Spinal cord (tissue), 9 donors: ENCODE measurements at regions not wholly inside any gene's neighbourhood (a gene's known extent, or its start where the extent isn't known, plus 50 kb on each side); places are given as distances from the start of the nearest gene placed in this dataset.
"Not testable (repeated sequence)": the region's sequence is repeated elsewhere in the genome, so short reads cannot be mapped to it uniquely, and the experiment has no call there.

Source experiments
- DNase-seq, 6 donors: peaks; one replicate each; pipeline versions ENCODE4 v3.0.0 to v3.0.0-alpha.2; 2013 to 2015; ENCODE audit warnings: low spot score in 6 of 6, low read depth in 4 of 6
- H3K27ac ChIP-seq: one replicate; pipeline ENCODE4 v1.5.1; 2013; ENCODE audit warnings: low read depth, low read length, control low read depth
- H3K27me3 ChIP-seq: one replicate; pipeline ENCODE4 v1.6.1; 2013; ENCODE audit warnings: low read length; ENCODE audit not compliant: control insufficient read depth, insufficient read depth
- H3K36me3 ChIP-seq: one replicate; pipeline ENCODE4 v1.6.1; 2013; ENCODE audit warnings: low read length; ENCODE audit not compliant: control insufficient read depth, insufficient read depth
- H3K4me1 ChIP-seq: one replicate; pipeline ENCODE4 v1.6.1; 2013; ENCODE audit warnings: low read length; ENCODE audit not compliant: control insufficient read depth, insufficient read depth
- H3K4me3 ChIP-seq: one replicate; pipeline ENCODE4 v1.5.1; 2013; ENCODE audit warnings: low read depth, low read length, control low read depth
- H3K9me3 ChIP-seq: one replicate; pipeline ENCODE4 v1.6.1; 2013; ENCODE audit warnings: low read length; ENCODE audit not compliant: control insufficient read depth, insufficient read depth
- WGBS: methylation state at CpG from one replicate; pipeline ENCODE4 v1.1.5; 2013; ENCODE audit warnings: missing lambda C conversion rate; ENCODE audit not compliant: insufficient coverage; 5-methylcytosine and 5-hydroxymethylcytosine counted together
- donor health status: healthy.

GRCh38 chr22:22697377-22698117 is 53.1 kb downstream of the GGTLC2 start:
- Histone ChIP-seq H3K4me1 (no peaks in the 10 kb centered on the region), H3K36me3 (no peaks in the 10 kb centered on the region), H3K9me3 (no peaks in the 10 kb centered on the region), H3K4me3 (no peak overlapping the region), H3K27me3 (no peaks in the 10 kb centered on the region), H3K27ac (no peak overlapping the region)
- 70% methylated on average over 10 of the region's 12 CpGs for WGBS
- no peak for DNase-seq

GRCh38 chr22:22698263-22698750 is 53.9 kb downstream of the GGTLC2 start:
- Histone ChIP-seq H3K4me1 (no peaks in the 10 kb centered on the region), H3K27me3 (no peaks in the 10 kb centered on the region), H3K4me3 (no peak overlapping the region), H3K27ac (no peak overlapping the region), H3K36me3 (no peaks in the 10 kb centered on the region), H3K9me3 (no peaks in the 10 kb centered on the region)
- WGBS, result 87% methylated on average over 7 of the region's 7 CpGs
- no peak for DNase-seq

- H3K27me3 ChIP-seq, result no peaks in the 10 kb centered on the region
- H3K4me3 ChIP-seq, result no peak overlapping the region
- H3K9me3 ChIP-seq, result no peaks in the 10 kb centered on the region
- no CpG with 5 or more reads among the region's 1 CpG for WGBS
- DNase-seq, result no peak
- H3K4me1 ChIP-seq, result no peaks in the 10 kb centered on the region
- H3K36me3 ChIP-seq, result no peaks in the 10 kb centered on the region
- no peak overlapping the region for H3K27ac ChIP-seq
These were observed 56.2 kb downstream of the GGTLC2 start for GRCh38 chr22:22700631-22701030.

GRCh38 chr22:22701557-22701956 is 57.1 kb downstream of the GGTLC2 start:
- not testable (repeated sequence) for H3K4me3 ChIP-seq, H3K9me3 ChIP-seq, DNase-seq, H3K27ac ChIP-seq, H3K4me1 ChIP-seq, H3K27me3 ChIP-seq, H3K36me3 ChIP-seq

GRCh38 chr22:22702237-22703202 is 58.1 kb downstream of the GGTLC2 start:
- Histone ChIP-seq H3K4me1 (no peaks in the 10 kb centered on the region), H3K27me3 (no peaks in the 10 kb centered on the region), H3K27ac (no peak overlapping the region), H3K36me3 (no peaks in the 10 kb centered on the region), H3K4me3 (no peak overlapping the region), H3K9me3 (no peaks in the 10 kb centered on the region)
- WGBS, result 70% methylated on average over 7 of the region's 9 CpGs
- no peak for DNase-seq

- Histone ChIP-seq H3K9me3 (no peaks in the 10 kb centered on the region), H3K4me3 (no peak overlapping the region), H3K27ac (no peak overlapping the region), H3K4me1 (no peaks in the 10 kb centered on the region), H3K27me3 (no peaks in the 10 kb centered on the region), H3K36me3 (no peaks in the 10 kb centered on the region)
- DNase-seq, result no peak
- 92% methylated on average over 3 of the region's 4 CpGs for WGBS
These were observed 58.8 kb downstream of the GGTLC2 start for GRCh38 chr22:22703203-22703570.

GRCh38 chr22:22703715-22704114 is 59.3 kb downstream of the GGTLC2 start:
- Histone ChIP-seq H3K4me3 (no peak overlapping the region), H3K9me3 (no peaks in the 10 kb centered on the region)

GRCh38 chr22:22704156-22704946 is 59.9 kb downstream of the GGTLC2 start:
- Histone ChIP-seq H3K27ac (no peak overlapping the region), H3K27me3 (no peaks in the 10 kb centered on the region), H3K36me3 (no peaks in the 10 kb centered on the region), H3K4me1 (no peaks in the 10 kb centered on the region), H3K9me3 (no peaks in the 10 kb centered on the region), H3K4me3 (no peak overlapping the region)
- 86% methylated on average over 9 of the region's 9 CpGs for WGBS
- no peak for DNase-seq

More at GRCh38 chr22:22703715-22704114, 59.3 kb downstream of the GGTLC2 start:
- WGBS, result 93% methylated on average over 5 of the region's 5 CpGs
- DNase-seq, result no peak
- H3K36me3 ChIP-seq, result no peaks in the 10 kb centered on the region
- H3K27ac ChIP-seq, result no peak overlapping the region
- H3K4me1 ChIP-seq, result no peaks in the 10 kb centered on the region
- no peaks in the 10 kb centered on the region for H3K27me3 ChIP-seq

GRCh38 chr22:22705328-22706100 is 61.1 kb downstream of the GGTLC2 start:
- Histone ChIP-seq H3K27ac (no peak overlapping the region), H3K27me3 (no peaks in the 10 kb centered on the region), H3K36me3 (no peaks in the 10 kb centered on the region), H3K4me3 (no peak overlapping the region), H3K9me3 (no peaks in the 10 kb centered on the region), H3K4me1 (no peaks in the 10 kb centered on the region)
- no peak for DNase-seq
- WGBS, result 74% methylated on average over 3 of the region's 5 CpGs
